Progenitor cell of endocrine pancreas (in vitro differentiated cells): ENCODE measurements at regions not wholly inside any gene's neighbourhood (a gene's known extent, or its start where the extent isn't known, plus 50 kb on each side); places are given as distances from the start of the nearest gene placed in this dataset.
"Not testable (repeated sequence)": the region's sequence is repeated elsewhere in the genome, so short reads cannot be mapped to it uniquely, and the experiment has no call there.

Experiments used
- DNase-seq: peaks from one replicate; pipeline ENCODE4 v3.0.0; 2021; ENCODE audit warnings: low spot score; ENCODE audit not compliant: unreplicated experiment
- H3K27ac Mint-ChIP-seq: 2 replicates; pipeline ENCODE4 v1.8.0; 2021; ENCODE audit warnings: mild to moderate bottlenecking, moderate library complexity, mixed read lengths
- H3K27me3 Mint-ChIP-seq: 2 replicates; pipeline ENCODE4 v1.8.0; 2021; ENCODE audit warnings: mixed read lengths
- H3K36me3 Mint-ChIP-seq: 2 replicates; pipeline ENCODE4 v1.8.0; 2022; ENCODE audit warnings: mixed read lengths; ENCODE audit not compliant: insufficient read depth
- H3K4me1 Mint-ChIP-seq: 2 replicates; pipeline ENCODE4 v1.8.0; 2021; ENCODE audit warnings: low read depth, mixed read lengths
- H3K4me3 Mint-ChIP-seq: 2 replicates; pipeline ENCODE4 v1.8.0; 2021; ENCODE audit warnings: low read depth, mild to moderate bottlenecking, moderate library complexity, mixed read lengths
- H3K9me3 Mint-ChIP-seq: 2 replicates; pipeline ENCODE4 v1.8.0; 2021; ENCODE audit warnings: low read depth, mixed read lengths
- TF ChIP-seq, protein P1 (sequence below): fragments of 200-600 bp; sonication (generic); IDR thresholded peaks from one replicate; pipeline ENCODE4 v1.5.0; 2021; ENCODE audit warnings: antibody characterized with exemption, mild to moderate bottlenecking; ENCODE audit not compliant: unreplicated experiment

DNA sequence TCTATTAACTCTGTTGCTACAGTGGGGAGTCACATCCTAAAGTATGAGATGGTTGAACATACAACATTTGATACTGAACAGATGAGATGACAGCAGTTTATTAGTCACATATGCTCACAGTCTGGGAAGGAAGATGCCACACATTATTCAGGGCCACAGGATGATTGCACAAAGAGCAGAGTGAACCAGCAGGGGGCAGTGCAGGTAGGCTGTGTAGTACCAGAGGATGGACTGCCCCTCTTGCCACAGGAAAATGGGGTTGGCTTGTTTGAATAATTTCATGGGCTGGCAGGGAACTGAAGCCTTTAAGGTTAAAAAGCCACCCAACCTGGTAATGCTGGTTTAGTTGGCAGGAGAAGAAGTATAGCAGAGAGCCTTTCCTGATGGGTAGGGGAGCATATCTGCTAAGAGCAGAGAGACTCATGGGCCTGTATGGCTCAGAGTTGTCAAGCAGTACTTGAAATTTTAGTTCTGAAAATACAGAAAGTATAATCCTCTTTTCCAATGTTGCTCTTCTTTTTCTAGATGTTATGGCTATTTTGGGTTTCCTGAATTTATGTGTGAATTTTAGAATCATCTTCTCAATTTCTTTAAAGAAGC lies 180.4 kb upstream of the B3GAT1 start:
- no peaks in the 10 kb centered on the region for H3K36me3 Mint-ChIP-seq
- no peaks in the 10 kb centered on the region for H3K4me1 Mint-ChIP-seq
- peaks cover 16% of the 10 kb centered on the region for H3K27me3 Mint-ChIP-seq
- no peaks in the 10 kb centered on the region for H3K9me3 Mint-ChIP-seq
- H3K27ac Mint-ChIP-seq = no peak overlapping the region
- DNase-seq = peak; percentile 40
- no peak overlapping the region for H3K4me3 Mint-ChIP-seq
- TF ChIP-seq, protein P1, sequence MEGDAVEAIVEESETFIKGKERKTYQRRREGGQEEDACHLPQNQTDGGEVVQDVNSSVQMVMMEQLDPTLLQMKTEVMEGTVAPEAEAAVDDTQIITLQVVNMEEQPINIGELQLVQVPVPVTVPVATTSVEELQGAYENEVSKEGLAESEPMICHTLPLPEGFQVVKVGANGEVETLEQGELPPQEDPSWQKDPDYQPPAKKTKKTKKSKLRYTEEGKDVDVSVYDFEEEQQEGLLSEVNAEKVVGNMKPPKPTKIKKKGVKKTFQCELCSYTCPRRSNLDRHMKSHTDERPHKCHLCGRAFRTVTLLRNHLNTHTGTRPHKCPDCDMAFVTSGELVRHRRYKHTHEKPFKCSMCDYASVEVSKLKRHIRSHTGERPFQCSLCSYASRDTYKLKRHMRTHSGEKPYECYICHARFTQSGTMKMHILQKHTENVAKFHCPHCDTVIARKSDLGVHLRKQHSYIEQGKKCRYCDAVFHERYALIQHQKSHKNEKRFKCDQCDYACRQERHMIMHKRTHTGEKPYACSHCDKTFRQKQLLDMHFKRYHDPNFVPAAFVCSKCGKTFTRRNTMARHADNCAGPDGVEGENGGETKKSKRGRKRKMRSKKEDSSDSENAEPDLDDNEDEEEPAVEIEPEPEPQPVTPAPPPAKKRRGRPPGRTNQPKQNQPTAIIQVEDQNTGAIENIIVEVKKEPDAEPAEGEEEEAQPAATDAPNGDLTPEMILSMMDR = peak; percentile 67

DNA sequence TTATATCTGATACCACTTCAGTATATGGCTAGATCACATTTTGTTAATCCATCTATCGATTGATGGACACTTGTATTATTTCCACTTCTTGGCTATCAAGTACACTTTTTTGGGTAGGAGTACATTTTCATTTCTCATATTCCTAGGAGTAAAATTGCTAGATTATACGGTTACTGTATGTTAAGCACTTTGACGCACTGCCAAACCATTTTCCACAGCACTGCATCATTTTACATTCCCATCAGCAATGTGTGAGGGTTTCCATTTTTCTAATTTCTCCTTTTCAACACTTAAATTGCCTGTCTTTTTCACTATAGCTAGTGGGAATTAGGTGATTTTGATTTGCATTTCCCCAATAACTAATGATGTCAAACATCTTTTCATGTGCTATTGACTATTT lies 179.3 kb upstream of the B3GAT1 start:
- Mint-ChIP-seq H3K4me3 (no peak overlapping the region), H3K27me3 (peaks cover 27% of the 10 kb centered on the region), H3K36me3 (no peaks in the 10 kb centered on the region), H3K27ac (no peak overlapping the region), H3K4me1 (peaks cover 2% of the 10 kb centered on the region), H3K9me3 (no peaks in the 10 kb centered on the region)
- TF ChIP-seq, protein P1 = no peak
- no peak for DNase-seq

DNA sequence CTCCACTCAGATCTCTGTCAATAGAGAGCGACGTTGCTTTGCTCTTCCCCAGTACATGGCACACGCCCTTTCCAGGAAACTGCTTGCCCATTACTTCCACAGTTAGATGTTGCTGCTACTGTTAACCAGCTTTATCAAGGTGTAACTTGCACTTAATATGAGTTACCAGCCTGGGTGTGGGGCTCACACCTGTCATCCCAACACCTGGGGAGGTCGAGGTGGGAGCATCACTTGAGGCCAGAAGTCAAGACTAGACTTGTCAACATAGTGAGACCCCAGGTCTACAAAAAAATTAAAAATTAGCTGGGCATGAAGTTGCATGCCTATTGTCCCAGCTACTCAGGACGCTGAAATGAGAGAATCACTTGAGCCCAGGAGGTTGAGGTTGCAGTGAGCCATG lies 177.1 kb upstream of the B3GAT1 start:
- Mint-ChIP-seq H3K27me3 (peaks cover 29% of the 10 kb centered on the region), H3K9me3 (no peaks in the 10 kb centered on the region), H3K27ac (no peak overlapping the region), H3K4me1 (peaks cover 15% of the 10 kb centered on the region), H3K4me3 (no peak overlapping the region), H3K36me3 (no peaks in the 10 kb centered on the region)
- TF ChIP-seq, protein P1 = no peak
- no peak for DNase-seq

DNA sequence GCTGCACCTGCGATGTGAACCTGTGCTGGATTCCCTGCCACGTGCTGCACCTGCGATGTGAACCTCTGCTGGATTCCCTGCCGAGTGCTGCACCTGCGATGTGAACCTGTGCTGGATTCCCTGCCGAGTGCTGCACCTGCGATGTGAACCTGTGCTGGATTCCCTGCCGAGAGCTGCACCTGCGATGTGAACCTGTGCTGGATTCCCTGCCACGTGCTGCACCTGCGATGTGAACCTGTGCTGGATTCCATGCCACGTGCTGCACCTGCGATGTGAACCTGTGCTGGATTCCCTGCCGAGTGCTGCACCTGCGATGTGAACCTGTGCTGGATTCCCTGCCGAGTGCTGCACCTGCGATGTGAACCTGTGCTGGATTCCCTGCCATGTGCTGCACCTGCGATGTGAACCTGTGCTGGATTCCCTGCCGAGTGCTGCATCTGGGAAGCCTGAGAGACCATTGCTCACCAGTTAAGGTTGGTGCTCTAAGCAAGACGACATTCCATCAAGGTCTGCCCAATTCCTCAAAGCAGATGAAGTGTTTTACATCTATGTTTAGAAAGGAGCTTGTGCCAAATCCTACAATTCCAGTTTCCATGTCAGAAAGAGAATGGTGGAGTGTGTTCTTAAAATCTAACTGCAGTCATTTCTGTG lies 176.5 kb upstream of the B3GAT1 start:
- not testable (repeated sequence) for H3K36me3 Mint-ChIP-seq, H3K27ac Mint-ChIP-seq, H3K4me3 Mint-ChIP-seq, DNase-seq, H3K9me3 Mint-ChIP-seq
- H3K27me3 Mint-ChIP-seq = peaks cover 29% of the 10 kb centered on the region
- H3K4me1 Mint-ChIP-seq = peaks cover 17% of the 10 kb centered on the region

DNA sequence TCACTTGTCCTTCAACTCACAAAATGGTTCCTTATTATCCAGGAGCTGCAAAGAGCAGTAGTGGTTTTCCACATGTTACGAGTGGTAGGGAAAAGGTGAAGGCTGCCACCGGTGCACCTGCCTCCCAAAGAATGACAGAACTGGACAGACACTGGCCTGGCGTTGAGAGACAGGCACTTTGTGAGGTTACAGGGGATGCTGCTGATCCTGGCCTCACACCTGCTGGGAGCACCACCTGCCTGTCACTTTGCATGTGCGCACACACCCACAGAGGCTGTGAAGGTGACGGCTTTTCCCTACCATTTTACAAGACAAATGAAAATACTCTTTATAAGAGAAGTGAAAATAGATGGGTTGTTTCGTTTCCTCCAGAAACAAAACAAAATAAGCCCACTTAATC lies 175.3 kb upstream of the B3GAT1 start:
- no peaks in the 10 kb centered on the region for H3K36me3 Mint-ChIP-seq
- H3K4me1 Mint-ChIP-seq = peaks cover 21% of the 10 kb centered on the region
- H3K27ac Mint-ChIP-seq = no peak overlapping the region
- H3K4me3 Mint-ChIP-seq = no peak overlapping the region
- H3K9me3 Mint-ChIP-seq = no peaks in the 10 kb centered on the region
- no peak for DNase-seq
- TF ChIP-seq, protein P1 = no peak
- H3K27me3 Mint-ChIP-seq = peaks cover 29% of the 10 kb centered on the region

DNA sequence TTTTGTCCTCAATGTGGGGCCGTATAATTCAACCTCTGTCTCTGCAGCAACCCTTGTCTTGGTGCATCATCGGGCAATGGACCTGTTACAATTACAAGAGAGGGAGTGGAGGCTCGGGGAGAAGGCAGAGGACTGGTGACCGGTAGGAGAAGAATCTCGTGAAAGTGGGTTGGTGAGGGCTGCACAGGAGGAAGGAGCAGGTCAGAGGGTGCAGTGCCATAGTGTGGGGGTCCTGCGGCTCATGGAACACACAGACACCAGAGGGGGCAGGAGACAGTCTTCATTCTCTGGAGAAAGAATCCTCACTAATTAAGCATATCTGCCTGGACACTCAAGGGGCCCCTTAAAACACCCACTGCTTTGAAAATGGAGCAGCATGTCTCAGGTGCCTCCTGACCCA lies 174.7 kb upstream of the B3GAT1 start:
- no peak overlapping the region for H3K4me3 Mint-ChIP-seq
- TF ChIP-seq, protein P1 = no peak
- DNase-seq = no peak
- no peak overlapping the region for H3K27ac Mint-ChIP-seq
- peaks cover 29% of the 10 kb centered on the region for H3K27me3 Mint-ChIP-seq
- peaks cover 21% of the 10 kb centered on the region for H3K4me1 Mint-ChIP-seq
- H3K9me3 Mint-ChIP-seq = no peaks in the 10 kb centered on the region
- no peaks in the 10 kb centered on the region for H3K36me3 Mint-ChIP-seq
